ENCODE measurements at regions not wholly inside any gene's neighbourhood (a gene's known extent, or its start where the extent isn't known, plus 50 kb on each side); places are given as distances from the start of the nearest gene placed in this dataset.
"Not testable (repeated sequence)": the region's sequence is repeated elsewhere in the genome, so short reads cannot be mapped to it uniquely, and the experiment has no call there.

- DNase-seq = no peak
Observed at GRCh38 chr5:57002959-57003485, 51.1 kb upstream of the MIER3 start.

GRCh38 chr5:57003566-57003965 is 51.6 kb upstream of the MIER3 start:
- not testable (repeated sequence) for DNase-seq

GRCh38 chr5:57004800-57005199 is 52.9 kb upstream of the MIER3 start:
- no peak for DNase-seq

GRCh38 chr5:57007344-57007743 is 55.4 kb upstream of the MIER3 start:
- no peak for DNase-seq

GRCh38 chr5:57009811-57010210 is 57.9 kb upstream of the MIER3 start:
- no peak for DNase-seq

GRCh38 chr5:57010786-57011185 is 58.9 kb upstream of the MIER3 start:
- no peak for DNase-seq

GRCh38 chr5:57012511-57012910 is 60.6 kb upstream of the MIER3 start:
- DNase-seq = no peak

- no peak for DNase-seq
Observed at GRCh38 chr5:57025961-57026360, 74.0 kb upstream of the MIER3 start.

- DNase-seq = no peak
Observed at GRCh38 chr5:57028161-57028560, 76.2 kb upstream of the MIER3 start.

- DNase-seq = no peak
Observed at GRCh38 chr5:57032151-57032551, 80.2 kb upstream of the MIER3 start.

- no peak for DNase-seq
Observed at GRCh38 chr5:57033103-57033502, 81.2 kb upstream of the MIER3 start.

GRCh38 chr5:57033503-57033902 is 81.6 kb upstream of the MIER3 start:
- no peak for DNase-seq

- DNase-seq = no peak
Observed at GRCh38 chr5:57034201-57034916, 82.4 kb upstream of the MIER3 start.

- DNase-seq = no peak
Observed at GRCh38 chr5:57035955-57036354, 84.0 kb upstream of the MIER3 start.

- DNase-seq = no peak
Observed at GRCh38 chr5:57036761-57037160, 84.8 kb upstream of the MIER3 start.

GRCh38 chr5:57037355-57037754 is 85.4 kb upstream of the MIER3 start:
- no peak for DNase-seq

GRCh38 chr5:57041570-57041969 is 89.6 kb upstream of the MIER3 start:
- no peak for DNase-seq

- no peak for DNase-seq
Observed at GRCh38 chr5:57042524-57042931, 90.6 kb upstream of the MIER3 start.

- DNase-seq = no peak
Observed at GRCh38 chr5:57054135-57054534, 102.2 kb upstream of the MIER3 start.

GRCh38 chr5:57054671-57055070 is 102.7 kb upstream of the MIER3 start:
- no peak for DNase-seq

- no peak for DNase-seq
Observed at GRCh38 chr5:57055731-57056130, 103.8 kb upstream of the MIER3 start.

GRCh38 chr5:57063773-57064172 is 110.1 kb upstream of the GPBP1 start:
- DNase-seq = no peak

GRCh38 chr5:57066924-57067596 is 106.8 kb upstream of the GPBP1 start:
- DNase-seq = no peak

GRCh38 chr5:57067597-57067924 is 106.3 kb upstream of the GPBP1 start:
- no peak for DNase-seq
